ENCODE measurements at regions not wholly inside any gene's neighbourhood (a gene's known extent, or its start where the extent isn't known, plus 50 kb on each side); places are given as distances from the start of the nearest gene placed in this dataset.

GRCh38 chr9:2531481-2531880, 90.1 kb upstream of the VLDLR start:
- TF ChIP-seq CTCF (IDR thresholded peaks at IDR 0.05) (no peak), POLR2A (IDR thresholded peaks at IDR 0.05) (no peak), POLR2AphosphoS5 (IDR thresholded peaks at IDR 0.05) (no peak), EP300 (IDR thresholded peaks at IDR 0.05) (no peak)

Data from upper lobe of left lung (tissue), 4 donors.